Peyer's patch (tissue), 4 donors: ENCODE measurements at regions not wholly inside any gene's neighbourhood (a gene's known extent, or its start where the extent isn't known, plus 50 kb on each side); places are given as distances from the start of the nearest gene placed in this dataset.

Experiments
- DNase-seq, 3 donors: peaks; one replicate each; pipeline ENCODE4 v3.0.0-alpha.2; 2017 to 2019
- H3K27ac ChIP-seq, 4 donors: fragments of 200-600 bp; sonication (generic); one replicate each; pipeline ENCODE4 v1.5.1; 2016 to 2019
- H3K27me3 ChIP-seq, 2 donors: fragments of 200-600 bp; sonication (generic); one replicate each; pipeline ENCODE4 v1.5.1; 2019
- H3K36me3 ChIP-seq, 3 donors: fragments of 200-600 bp; sonication (generic); one replicate each; pipeline ENCODE4 v1.5.1; 2016 to 2019
- H3K4me1 ChIP-seq, 4 donors: fragments of 200-600 bp; sonication (generic); one replicate each; pipeline ENCODE4 v1.5.1; 2016 to 2019
- H3K4me3 ChIP-seq, 4 donors: fragments of 200-600 bp; sonication (generic); 1 replicate in 3 of 4; 2 replicates in 1 of 4; pipeline ENCODE4 v1.5.1; 2016 to 2019; ENCODE audit warnings: mild to moderate bottlenecking in 1 of 4
- H3K9me3 ChIP-seq, 4 donors: fragments of 200-600 bp; sonication (generic); one replicate each; pipeline ENCODE4 v1.5.1; 2016 to 2019; ENCODE audit warnings: mild to moderate bottlenecking in 1 of 4
- POLR2A ChIP-seq, 2 donors: fragments of 450-650 bp; IDR thresholded peaks; one replicate each; pipeline ENCODE4 v1.5.1; 2017; ENCODE audit warnings: antibody characterized with exemption in 2 of 2, mild to moderate bottlenecking in 2 of 2, moderate library complexity in 2 of 2
- TF ChIP-seq, protein P1 (sequence below), 6 experiments: fragments of 450-650 bp in 4 of 6; fragments of 200-600 bp in 2 of 6; sonication (generic) in 1 of 6; IDR thresholded peaks; one replicate each; pipeline ENCODE4 v1.5.1; 2017 to 2019; ENCODE audit warnings: antibody characterized with exemption in 6 of 6, mild to moderate bottlenecking in 3 of 6, moderate library complexity in 1 of 6

DNA sequence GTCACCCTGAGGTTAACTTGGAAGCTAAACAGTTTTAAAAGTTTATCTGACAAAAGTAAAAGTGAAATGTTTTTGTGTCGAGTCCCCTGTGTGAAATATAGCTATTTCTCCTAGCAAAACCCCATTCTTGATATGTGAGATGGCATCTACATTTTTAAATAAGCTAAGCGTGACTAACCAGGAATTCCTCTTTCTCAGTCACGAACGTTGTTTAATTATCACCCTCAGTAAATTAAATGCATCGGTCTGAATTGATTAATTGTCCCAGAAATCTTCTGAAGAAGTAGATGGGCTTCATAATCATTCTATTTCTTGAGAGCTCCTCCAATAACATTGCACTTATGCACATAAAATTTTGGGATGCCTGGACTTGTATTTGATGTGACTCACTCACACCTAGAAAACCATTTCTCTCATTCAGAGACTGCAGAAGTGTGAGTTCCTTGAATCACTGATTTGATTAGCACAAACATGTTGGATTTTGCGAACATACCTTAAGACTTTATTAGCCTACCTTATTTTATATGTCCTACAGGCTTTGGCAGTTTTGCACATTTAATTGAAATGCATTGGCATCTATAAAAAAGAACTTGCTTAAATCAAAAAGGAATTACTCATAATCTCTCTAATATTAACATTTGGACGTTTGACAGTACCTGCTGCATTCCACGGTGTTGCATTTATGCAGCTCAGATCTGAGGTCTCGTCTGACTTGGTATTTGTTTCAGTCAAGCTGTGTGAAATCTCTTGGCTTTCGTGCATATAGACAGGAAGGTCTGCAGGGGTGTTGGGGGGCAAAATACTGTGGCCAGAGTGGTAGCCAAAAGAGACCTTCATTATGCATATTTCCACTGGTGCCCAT, 475.2 kb downstream of the EPHA4 start:
- Histone ChIP-seq H3K36me3 (no peaks in the 10 kb centered on the region), H3K4me1 (no peaks in the 10 kb centered on the region), H3K27me3 (no peaks in the 10 kb centered on the region), H3K27ac (no peak overlapping the region), H3K9me3 (no peaks in the 10 kb centered on the region), H3K4me3 (no peak overlapping the region)
- TF ChIP-seq, protein P1, sequence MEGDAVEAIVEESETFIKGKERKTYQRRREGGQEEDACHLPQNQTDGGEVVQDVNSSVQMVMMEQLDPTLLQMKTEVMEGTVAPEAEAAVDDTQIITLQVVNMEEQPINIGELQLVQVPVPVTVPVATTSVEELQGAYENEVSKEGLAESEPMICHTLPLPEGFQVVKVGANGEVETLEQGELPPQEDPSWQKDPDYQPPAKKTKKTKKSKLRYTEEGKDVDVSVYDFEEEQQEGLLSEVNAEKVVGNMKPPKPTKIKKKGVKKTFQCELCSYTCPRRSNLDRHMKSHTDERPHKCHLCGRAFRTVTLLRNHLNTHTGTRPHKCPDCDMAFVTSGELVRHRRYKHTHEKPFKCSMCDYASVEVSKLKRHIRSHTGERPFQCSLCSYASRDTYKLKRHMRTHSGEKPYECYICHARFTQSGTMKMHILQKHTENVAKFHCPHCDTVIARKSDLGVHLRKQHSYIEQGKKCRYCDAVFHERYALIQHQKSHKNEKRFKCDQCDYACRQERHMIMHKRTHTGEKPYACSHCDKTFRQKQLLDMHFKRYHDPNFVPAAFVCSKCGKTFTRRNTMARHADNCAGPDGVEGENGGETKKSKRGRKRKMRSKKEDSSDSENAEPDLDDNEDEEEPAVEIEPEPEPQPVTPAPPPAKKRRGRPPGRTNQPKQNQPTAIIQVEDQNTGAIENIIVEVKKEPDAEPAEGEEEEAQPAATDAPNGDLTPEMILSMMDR (IDR thresholded peaks at IDR 0.05): no peak
- TF ChIP-seq POLR2A (IDR thresholded peaks at IDR 0.05): no peak
- no peak for DNase-seq

DNA sequence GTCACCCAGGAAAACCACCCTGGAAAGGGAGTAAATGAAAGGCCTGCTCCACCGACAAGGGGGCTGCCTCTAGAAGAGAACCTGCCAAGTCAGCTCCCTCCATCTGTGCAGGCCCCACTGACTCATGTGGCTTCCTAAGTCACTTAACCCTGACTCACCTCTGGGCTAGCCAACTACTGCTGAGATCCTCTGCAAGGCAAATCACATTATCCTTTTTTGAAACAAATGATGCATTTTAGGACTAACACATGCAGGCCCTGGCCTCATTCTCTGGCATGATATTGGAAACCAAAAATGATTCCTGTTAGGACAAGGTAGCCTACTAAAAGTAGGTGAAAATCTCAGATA, 474.6 kb downstream of the EPHA4 start:
- Histone ChIP-seq H3K27ac (no peak overlapping the region), H3K4me1 (no peaks in the 10 kb centered on the region), H3K4me3 (no peak overlapping the region), H3K9me3 (no peaks in the 10 kb centered on the region), H3K27me3 (no peaks in the 10 kb centered on the region), H3K36me3 (no peaks in the 10 kb centered on the region)
- no peak for DNase-seq
- no peak for TF ChIP-seq POLR2A (IDR thresholded peaks at IDR 0.05)
- TF ChIP-seq, protein P1 (IDR thresholded peaks at IDR 0.05): no peak

DNA sequence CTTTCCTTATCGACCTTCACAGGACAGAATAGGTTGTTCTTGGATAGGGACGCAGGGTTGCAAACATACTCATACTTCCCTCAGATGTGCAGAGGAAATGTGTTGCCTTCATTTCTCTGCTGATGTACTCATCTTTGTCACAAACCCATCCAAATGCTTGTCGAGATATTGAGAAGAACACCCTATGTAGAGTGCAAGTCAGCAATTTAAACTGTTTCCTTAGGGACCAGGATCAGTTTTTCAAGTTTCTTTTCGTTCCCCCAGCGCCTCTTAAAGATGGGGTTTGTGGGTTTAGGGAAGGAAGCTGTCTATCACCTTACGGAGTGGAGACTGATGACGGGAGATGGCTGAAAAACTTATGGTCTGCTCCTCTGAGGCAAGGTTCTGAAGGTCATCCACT, 474.2 kb downstream of the EPHA4 start:
- H3K4me1 ChIP-seq: no peaks in the 10 kb centered on the region
- TF ChIP-seq POLR2A (IDR thresholded peaks at IDR 0.05): no peak
- TF ChIP-seq, protein P1 (IDR thresholded peaks at IDR 0.05): no peak
- no peaks in the 10 kb centered on the region for H3K27me3 ChIP-seq
- H3K4me3 ChIP-seq: no peak overlapping the region
- H3K36me3 ChIP-seq: no peaks in the 10 kb centered on the region
- H3K27ac ChIP-seq: no peak overlapping the region
- no peaks in the 10 kb centered on the region for H3K9me3 ChIP-seq
- no peak for DNase-seq

DNA sequence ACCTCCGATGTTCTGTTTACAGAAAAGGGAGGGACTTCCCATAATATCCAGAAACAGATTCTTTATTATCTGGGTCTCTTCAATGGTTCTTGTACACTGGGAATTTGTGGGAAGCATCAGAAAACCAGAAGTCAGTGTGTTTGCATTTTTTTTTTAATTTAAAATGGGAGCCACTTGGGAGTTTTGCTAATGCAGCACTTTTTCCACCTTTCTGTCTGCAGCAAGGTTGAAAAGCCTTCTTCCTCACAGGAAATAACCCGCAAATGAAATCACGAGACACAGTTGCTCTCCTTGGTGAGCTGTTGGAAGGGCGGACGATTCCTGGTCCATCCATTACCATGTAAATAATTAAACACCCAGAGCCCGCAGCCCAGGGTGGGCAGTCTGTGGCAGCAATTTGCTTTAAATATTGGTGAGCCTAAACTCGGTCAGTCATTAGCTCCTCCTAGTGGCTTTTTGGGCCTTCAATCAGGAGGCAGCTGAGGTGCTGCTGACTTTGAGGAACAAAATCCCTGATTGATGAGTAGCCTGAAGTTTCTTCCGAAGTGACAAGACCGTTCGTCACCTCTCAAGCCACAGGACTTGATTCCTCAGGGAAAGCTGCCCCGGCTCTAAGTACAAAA, 471.5 kb downstream of the EPHA4 start:
- H3K9me3 ChIP-seq: no peaks in the 10 kb centered on the region
- no peaks in the 10 kb centered on the region for H3K4me1 ChIP-seq
- no peak overlapping the region for H3K27ac ChIP-seq
- no peaks in the 10 kb centered on the region for H3K27me3 ChIP-seq
- no peak for DNase-seq
- no peak overlapping the region for H3K4me3 ChIP-seq
- no peak for TF ChIP-seq POLR2A (IDR thresholded peaks at IDR 0.05)
- TF ChIP-seq, protein P1 (IDR thresholded peaks at IDR 0.05): no peak
- no peaks in the 10 kb centered on the region for H3K36me3 ChIP-seq

DNA sequence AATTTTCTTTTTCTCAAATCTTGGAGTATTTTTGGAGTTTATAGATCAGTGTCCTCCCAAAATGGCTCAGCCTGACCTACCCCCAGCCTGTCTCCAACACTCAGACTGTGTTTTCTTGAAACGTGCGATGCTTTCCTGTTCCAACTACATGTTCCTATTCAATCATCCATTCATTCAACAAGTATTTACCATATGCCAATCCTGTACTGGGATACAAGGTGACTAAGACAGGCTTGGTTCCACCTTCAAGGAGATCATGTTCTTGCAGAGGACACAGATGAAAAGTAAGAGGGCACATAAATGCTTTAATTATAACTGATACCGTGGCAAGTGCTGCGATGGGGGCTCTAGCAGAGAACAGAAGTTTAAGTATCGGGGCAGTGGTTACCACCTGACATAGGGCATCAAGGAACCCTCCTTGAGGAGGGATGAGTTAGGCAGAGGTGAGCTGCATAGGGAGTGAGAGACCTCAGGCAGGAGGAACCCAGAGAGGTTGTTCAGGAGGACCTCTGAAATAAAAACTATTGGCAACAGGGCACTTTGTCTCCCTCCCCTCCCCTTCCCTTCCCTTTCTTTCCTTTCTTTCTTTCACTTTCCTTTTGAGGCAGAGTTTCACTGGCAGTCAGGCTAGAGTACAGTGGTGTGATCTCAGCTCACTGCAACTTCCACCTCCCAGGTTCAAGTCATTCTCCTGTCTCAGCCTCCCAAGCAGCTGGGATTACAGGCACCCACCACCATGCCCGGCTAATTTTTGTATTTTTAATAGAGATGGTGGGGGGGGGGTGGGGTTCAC, 469.0 kb downstream of the EPHA4 start:
- Histone ChIP-seq H3K4me3 (no peak overlapping the region), H3K27ac (no peak overlapping the region), H3K36me3 (no peaks in the 10 kb centered on the region), H3K27me3 (no peaks in the 10 kb centered on the region), H3K9me3 (no peaks in the 10 kb centered on the region), H3K4me1 (no peaks in the 10 kb centered on the region)
- no peak for DNase-seq
- TF ChIP-seq POLR2A (IDR thresholded peaks at IDR 0.05): no peak
- TF ChIP-seq, protein P1 (IDR thresholded peaks at IDR 0.05): no peak
